HG03196 (cell line): ENCODE measurements at regions not wholly inside any gene's neighbourhood (a gene's known extent, or its start where the extent isn't known, plus 50 kb on each side); places are given as distances from the start of the nearest gene placed in this dataset.
"Not testable (repeated sequence)": the region's sequence is repeated elsewhere in the genome, so short reads cannot be mapped to it uniquely, and the experiment has no call there.

Experiments
- ATAC-seq: cut with Tn5 transposase; IDR thresholded peaks from one replicate; pipeline ENCODE4 v1.9.1; 2021; ENCODE audit not compliant: unreplicated experiment

- no peak for ATAC-seq
Measured at GRCh38 chr2:236912326-236913120, 173.2 kb upstream of the COPS8 start.

GRCh38 chr2:236915186-236915585 is 170.5 kb upstream of the COPS8 start:
- no peak for ATAC-seq

GRCh38 chr2:236915726-236916125 is 170.0 kb upstream of the COPS8 start:
- no peak for ATAC-seq

- ATAC-seq = no peak
Measured at GRCh38 chr2:236916181-236916580, 169.5 kb upstream of the COPS8 start.

DNA sequence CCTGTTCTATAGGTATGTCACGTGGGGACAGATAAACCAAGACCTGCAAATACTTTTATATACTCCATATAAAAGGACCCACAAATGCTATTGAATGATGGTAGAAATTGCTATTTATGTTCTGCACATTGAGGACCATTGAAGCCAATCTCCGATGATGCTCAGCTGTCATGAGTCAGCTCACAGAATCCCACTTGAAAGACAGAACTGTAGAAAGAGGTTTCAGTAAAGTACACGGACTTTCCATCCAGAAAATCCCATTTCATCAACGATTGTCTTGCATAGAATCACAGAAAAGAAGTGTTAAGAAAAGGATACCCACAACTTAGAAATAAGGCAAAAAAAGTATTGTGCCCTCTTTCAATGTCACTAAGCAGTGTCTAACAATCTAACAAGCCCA is 169.0 kb upstream of the COPS8 start:
- ATAC-seq = no peak

- ATAC-seq = no peak
Measured at GRCh38 chr2:236917164-236917563, 168.5 kb upstream of the COPS8 start.

DNA sequence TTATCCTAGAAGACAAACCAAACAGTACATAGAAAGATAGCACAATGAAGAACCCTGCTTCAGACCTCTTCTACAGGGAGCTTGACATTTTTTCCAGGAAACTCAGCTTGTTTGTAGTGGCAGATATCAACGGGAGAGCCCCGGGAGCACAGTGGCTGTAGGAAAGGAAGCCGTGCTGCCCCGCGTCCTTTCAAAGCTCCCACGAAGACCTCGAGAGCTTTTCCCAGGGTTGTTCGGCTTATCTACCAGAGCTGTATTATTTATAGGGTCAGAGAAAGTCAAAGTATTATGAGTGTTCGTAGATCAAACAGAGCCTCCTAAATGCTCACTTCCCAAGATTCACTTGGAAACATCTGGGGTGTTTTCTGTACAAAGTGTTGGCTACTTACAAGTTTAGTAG is 167.1 kb upstream of the COPS8 start:
- no peak for ATAC-seq

- ATAC-seq = no peak
Measured at GRCh38 chr2:236919209-236919608, 166.5 kb upstream of the COPS8 start.

DNA sequence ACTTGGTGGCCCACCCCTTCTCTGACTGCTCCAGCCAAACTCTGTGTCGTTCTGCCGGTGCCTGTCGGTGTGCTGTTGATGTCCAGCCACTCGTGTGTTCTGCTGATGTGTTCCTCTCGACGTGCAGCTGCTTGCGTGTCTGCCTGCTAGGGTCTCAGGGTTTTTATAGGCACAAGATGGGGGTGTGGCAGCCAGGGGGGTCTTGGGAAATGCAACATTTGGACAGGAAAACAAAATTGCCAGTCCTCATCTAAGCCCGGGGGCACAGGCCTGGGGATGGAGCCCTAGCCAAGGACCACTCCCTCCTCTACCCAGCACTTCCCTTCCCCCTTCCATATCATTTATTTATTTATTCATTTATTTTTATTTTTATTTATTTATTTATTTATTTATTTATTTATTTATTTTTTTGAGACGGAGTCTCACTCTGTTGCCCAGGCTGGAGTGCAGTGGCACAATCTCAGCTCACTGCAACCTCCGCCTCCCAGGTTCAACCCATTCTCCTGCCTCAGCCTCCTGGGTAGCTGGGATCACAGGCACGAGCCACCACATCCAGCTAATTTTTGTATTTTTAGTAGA is 165.8 kb upstream of the COPS8 start:
- not testable (repeated sequence) for ATAC-seq

- no peak for ATAC-seq
Measured at GRCh38 chr2:236922061-236922460, 163.6 kb upstream of the COPS8 start.

DNA sequence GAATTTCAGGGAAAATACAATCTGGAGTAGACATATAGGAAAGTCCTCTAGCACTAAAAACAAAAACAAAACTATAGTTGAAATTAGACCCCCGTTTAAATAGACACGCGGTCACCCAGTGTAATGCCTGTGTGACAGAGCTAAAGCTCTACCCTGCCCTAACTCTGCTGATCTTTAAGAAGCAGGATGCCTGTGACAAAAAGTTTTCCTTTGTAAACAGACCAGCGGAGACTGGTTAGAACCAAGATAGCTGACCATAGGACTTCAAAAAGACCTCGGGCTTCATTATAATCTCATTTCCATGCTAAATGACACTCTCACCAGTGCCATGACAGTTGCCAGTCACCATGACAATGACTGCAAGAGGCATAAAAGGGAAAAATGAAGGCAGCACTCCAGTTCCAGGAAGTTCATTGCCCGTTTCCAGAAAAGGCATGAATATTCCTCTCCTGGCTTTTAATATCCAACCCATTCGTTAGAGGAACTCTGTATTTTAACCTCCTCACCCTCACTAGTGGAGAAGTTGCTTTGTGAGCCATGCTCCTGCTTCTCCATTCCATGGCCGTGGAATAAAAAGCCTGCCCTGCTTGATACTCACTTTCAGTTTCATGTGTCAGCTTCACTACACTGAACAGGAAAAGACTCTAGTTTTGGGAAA is 157.2 kb upstream of the COPS8 start:
- no peak for ATAC-seq

DNA sequence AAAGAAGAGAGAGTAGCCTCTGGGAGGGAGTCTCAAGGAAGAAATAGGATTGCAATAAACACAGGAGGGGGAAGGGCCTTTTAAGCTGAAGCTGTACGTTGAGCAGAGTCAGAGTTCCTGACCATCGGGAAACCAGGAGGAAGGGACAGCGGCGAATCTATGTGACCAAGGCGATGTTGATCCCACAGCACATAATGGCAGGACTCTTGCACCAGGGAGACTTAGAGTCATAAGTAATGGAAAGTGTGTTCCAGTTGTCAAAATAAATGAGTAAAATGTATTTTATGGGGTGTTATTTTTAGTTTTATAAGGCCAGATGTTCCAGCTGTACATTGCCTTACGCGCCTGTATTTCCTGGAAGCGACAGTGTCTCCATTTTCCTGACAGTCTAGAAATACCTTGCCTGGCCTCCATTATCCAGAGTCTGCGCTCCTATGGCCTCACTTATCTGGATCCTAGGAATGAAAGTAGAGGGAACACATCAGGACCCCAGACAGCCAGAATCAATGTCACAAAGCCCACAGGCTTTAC is 152.8 kb upstream of the COPS8 start:
- no peak for ATAC-seq

- ATAC-seq = no peak
Measured at GRCh38 chr2:236934166-236934565, 151.5 kb upstream of the COPS8 start.

- no peak for ATAC-seq
Measured at GRCh38 chr2:236934656-236935055, 151.0 kb upstream of the COPS8 start.

- ATAC-seq = no peak
Measured at GRCh38 chr2:236935083-236935482, 150.6 kb upstream of the COPS8 start.

DNA sequence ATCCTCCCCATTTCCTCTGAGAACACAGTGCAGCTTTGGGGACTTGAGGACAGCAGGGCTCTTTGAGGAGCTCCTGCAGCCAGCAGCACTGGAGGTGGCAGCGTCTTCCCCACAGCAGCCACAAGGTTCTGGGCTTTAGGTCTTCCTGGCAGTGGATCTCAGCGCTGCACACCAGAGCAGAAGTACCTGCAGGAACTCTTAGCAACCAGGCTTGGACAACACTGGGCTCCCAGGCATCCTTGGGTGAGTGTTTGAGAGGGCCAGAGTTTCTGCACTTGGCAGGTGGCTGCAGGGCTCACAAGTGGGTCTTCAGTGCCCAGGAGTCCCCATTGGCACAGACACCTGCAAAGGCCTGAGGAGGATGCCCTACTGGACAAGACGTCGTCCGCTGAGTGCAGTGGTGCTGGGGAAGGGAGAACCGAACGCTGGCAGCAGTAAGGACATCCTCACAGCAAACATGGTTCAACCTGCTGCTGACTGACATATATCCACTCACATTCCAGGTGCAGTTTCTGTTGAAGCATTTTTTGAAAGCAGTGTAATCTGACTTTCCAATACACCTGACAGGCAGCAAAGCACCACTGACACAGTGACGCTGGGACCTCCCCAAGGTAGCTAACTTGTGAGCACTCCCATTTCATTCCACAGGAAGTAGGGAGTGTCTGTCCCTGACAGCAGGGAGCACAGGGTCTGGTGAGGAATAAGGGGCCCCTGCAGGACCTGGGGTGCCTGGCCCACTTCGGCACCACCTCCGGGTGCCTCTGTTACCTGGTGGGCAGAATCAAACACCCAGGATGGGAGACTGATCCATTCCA is 149.9 kb upstream of the COPS8 start:
- no peak for ATAC-seq

- ATAC-seq = no peak
Measured at GRCh38 chr2:236936446-236936940, 149.2 kb upstream of the COPS8 start.

DNA sequence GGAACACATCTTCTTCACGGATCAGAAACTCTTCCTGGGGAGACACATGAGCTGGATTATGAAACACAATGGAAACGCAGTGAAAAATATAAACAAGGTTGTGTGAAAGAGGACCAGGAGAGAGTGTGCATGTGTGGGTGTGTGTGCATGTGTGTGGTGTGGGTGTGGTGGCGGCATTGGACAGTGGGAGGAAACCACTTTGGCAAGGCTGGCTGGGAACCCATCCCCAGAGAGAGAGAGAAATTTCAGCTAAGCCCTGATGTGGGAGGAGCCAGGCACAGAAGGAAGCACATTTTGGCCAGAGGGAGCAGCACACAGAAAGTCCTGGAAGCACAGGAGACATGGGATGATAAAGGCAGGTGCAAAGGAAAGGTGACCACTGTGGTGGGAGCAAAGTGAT is 147.6 kb upstream of the COPS8 start:
- no peak for ATAC-seq

- ATAC-seq = no peak
Measured at GRCh38 chr2:236939271-236939670, 146.4 kb upstream of the COPS8 start.

DNA sequence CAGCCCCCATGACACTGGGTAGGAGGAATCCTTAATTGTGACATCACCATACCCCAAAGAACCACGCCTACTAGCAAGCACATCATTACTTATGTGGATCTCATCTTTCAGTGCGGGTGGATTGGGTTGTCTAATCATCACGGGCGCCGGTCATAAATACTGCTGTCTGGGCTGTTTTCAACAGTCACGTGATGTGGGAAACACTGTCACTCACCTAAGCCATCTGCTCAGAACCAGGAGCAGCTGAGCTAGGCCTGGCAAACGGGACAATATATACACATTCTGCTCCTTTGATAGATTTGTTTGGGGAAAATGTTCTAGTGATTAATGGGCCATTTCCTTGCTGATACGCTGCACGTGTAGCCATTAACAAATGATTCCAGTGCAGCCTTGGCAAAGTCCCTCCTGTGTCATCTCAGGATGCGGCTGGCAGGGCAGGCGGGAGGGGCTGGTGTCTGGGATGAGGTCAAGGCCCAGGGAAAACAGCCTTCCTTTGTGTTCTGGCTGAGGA is 145.9 kb upstream of the COPS8 start:
- no peak for ATAC-seq

DNA sequence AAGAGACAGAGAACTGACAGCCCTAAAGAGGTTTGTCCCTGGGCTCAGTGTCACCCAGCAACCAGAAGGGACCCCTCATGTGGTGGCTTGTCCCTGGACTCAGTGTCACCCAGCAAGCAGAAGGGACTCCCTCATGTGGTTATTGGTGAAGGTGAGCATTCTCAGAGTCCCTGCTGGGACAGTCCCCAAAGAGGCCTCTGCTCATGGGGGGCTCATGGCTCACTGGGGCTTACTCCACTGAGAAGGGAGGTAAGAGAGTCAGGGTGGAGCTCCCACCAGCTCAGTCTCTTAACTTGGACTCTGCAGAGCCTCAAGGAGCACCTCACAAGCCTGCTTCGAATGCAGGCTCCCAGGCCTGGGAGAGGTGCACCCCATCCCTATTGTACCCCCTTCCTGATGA is 145.2 kb upstream of the COPS8 start:
- ATAC-seq = no peak
